CD4-positive, CD25-positive, alpha-beta regulatory T cell (primary cell): ENCODE measurements at regions not wholly inside any gene's neighbourhood (a gene's known extent, or its start where the extent isn't known, plus 50 kb on each side); places are given as distances from the start of the nearest gene placed in this dataset.

ENCODE experiments used
- ATAC-seq, 2 donors: fragments of 150-1000 bp; cut with Tn5 transposase; one replicate each; pipeline ENCODE4 v1.10.0; 2021; ENCODE audit warnings: low read depth in 2 of 2, moderate number of reproducible peaks in 2 of 2, moderate library complexity in 1 of 2
- DNase-seq, 3 donors: peaks; one replicate each; pipeline versions ENCODE4 v3.0.0 to v3.0.0-alpha.2; 2012 to 2022; ENCODE audit warnings: mixed read lengths in 1 of 3
- H3K27ac ChIP-seq: one replicate; pipeline ENCODE4 v1.7.0; 2013; ENCODE audit warnings: mild to moderate bottlenecking, low read length; ENCODE audit not compliant: insufficient read depth, poor library complexity, severe bottlenecking
- H3K27me3 ChIP-seq: one replicate; pipeline ENCODE4 v1.7.0; 2013; ENCODE audit warnings: low read length; ENCODE audit not compliant: control insufficient read depth, insufficient read depth
- H3K36me3 ChIP-seq: one replicate; pipeline ENCODE4 v1.7.0; 2013; ENCODE audit warnings: mild to moderate bottlenecking, low read length, moderate library complexity; ENCODE audit not compliant: control insufficient read depth, insufficient read depth
- H3K4me1 ChIP-seq: 2 replicates; pipeline ENCODE4 v1.7.0; 2013; ENCODE audit warnings: mild to moderate bottlenecking, low read length; ENCODE audit not compliant: insufficient read depth, control insufficient read depth, poor library complexity, severe bottlenecking
- H3K4me3 ChIP-seq: one replicate; pipeline ENCODE4 v1.7.0; 2013; ENCODE audit warnings: low read depth, mild to moderate bottlenecking, low read length, moderate library complexity
- H3K9me3 ChIP-seq, 2 experiments: 1 replicate in 1 of 2; 2 replicates in 1 of 2; pipeline ENCODE4 v1.7.0; 2013; ENCODE audit warnings: low read length in 2 of 2, mild to moderate bottlenecking in 1 of 2, moderate library complexity in 1 of 2; ENCODE audit not compliant: control insufficient read depth in 2 of 2
- H3K27ac Mint-ChIP-seq, 3 donors: one replicate each; pipeline ENCODE4 v1.8.0; 2020 to 2022; ENCODE audit warnings: mild to moderate bottlenecking in 3 of 3, mixed read lengths in 3 of 3, moderate library complexity in 2 of 3
- H3K27me3 Mint-ChIP-seq: one replicate; pipeline ENCODE4 v1.8.0; 2022; ENCODE audit warnings: mild to moderate bottlenecking, mixed read lengths
- H3K36me3 Mint-ChIP-seq: one replicate; pipeline ENCODE4 v1.8.0; 2020; ENCODE audit warnings: mixed read lengths
- H3K4me1 Mint-ChIP-seq, 4 donors: one replicate each; pipeline ENCODE4 v1.8.0; 2020 to 2022; ENCODE audit warnings: mixed read lengths in 4 of 4, mild to moderate bottlenecking in 1 of 4
- H3K4me3 Mint-ChIP-seq, 4 donors: one replicate each; pipeline ENCODE4 v1.8.0; 2020 to 2022; ENCODE audit warnings: mild to moderate bottlenecking in 4 of 4, mixed read lengths in 4 of 4, moderate library complexity in 3 of 4
- H3K9me3 Mint-ChIP-seq, 7 donors: one replicate each; pipeline ENCODE4 v1.8.0; 2020 to 2022; ENCODE audit warnings: mixed read lengths in 7 of 7, mild to moderate bottlenecking in 3 of 7, moderate library complexity in 2 of 7

- no peak for DNase-seq
- no peak overlapping the region for H3K4me3 Mint-ChIP-seq
- peaks cover 0 to 3% (median 0%) of the 10 kb centered on the region in 7 donors for H3K9me3 Mint-ChIP-seq
- Histone ChIP-seq H3K9me3 (no peaks in the 10 kb centered on the region), H3K4me1 (no peaks in the 10 kb centered on the region), H3K4me3 (no peak overlapping the region), H3K27ac (no peak overlapping the region), H3K27me3 (no peaks in the 10 kb centered on the region), H3K36me3 (no peaks in the 10 kb centered on the region)
- H3K4me1 Mint-ChIP-seq, result no peaks in the 10 kb centered on the region
- H3K27ac Mint-ChIP-seq, result no peak overlapping the region
- H3K27me3 Mint-ChIP-seq, result no peaks in the 10 kb centered on the region
- no peak for ATAC-seq
- no peaks in the 10 kb centered on the region for H3K36me3 Mint-ChIP-seq
Observed at GRCh38 chr10:130662775-130663174, 526.6 kb downstream of the GLRX3 start.

GRCh38 chr10:130664526-130664925, 528.3 kb downstream of the GLRX3 start:
- no peak for ATAC-seq
- no peaks in the 10 kb centered on the region for H3K4me1 ChIP-seq
- H3K4me1 Mint-ChIP-seq, result no peaks in the 10 kb centered on the region

GRCh38 chr10:130666215-130666614, 530.0 kb downstream of the GLRX3 start:
- Histone ChIP-seq H3K9me3 (no peaks in the 10 kb centered on the region), H3K4me3 (no peak overlapping the region), H3K36me3 (no peaks in the 10 kb centered on the region), H3K27me3 (no peaks in the 10 kb centered on the region), H3K4me1 (no peaks in the 10 kb centered on the region), H3K27ac (no peak overlapping the region)
- no peak overlapping the region for H3K4me3 Mint-ChIP-seq
- ATAC-seq, result no peak
- no peak for DNase-seq
- no peak overlapping the region for H3K27ac Mint-ChIP-seq
- peaks cover 0 to 6% (median 1%) of the 10 kb centered on the region in 7 donors for H3K9me3 Mint-ChIP-seq
- H3K36me3 Mint-ChIP-seq, result no peaks in the 10 kb centered on the region
- no peaks in the 10 kb centered on the region for H3K4me1 Mint-ChIP-seq
- no peaks in the 10 kb centered on the region for H3K27me3 Mint-ChIP-seq

More at GRCh38 chr10:130664526-130664925, 528.3 kb downstream of the GLRX3 start:
- Histone ChIP-seq H3K27me3 (no peaks in the 10 kb centered on the region), H3K9me3 (no peaks in the 10 kb centered on the region), H3K36me3 (no peaks in the 10 kb centered on the region), H3K4me3 (no peak overlapping the region), H3K27ac (no peak overlapping the region)
- no peak overlapping the region for H3K27ac Mint-ChIP-seq
- no peak for DNase-seq
- H3K36me3 Mint-ChIP-seq, result no peaks in the 10 kb centered on the region
- peaks cover 0 to 6% (median 0%) of the 10 kb centered on the region in 7 donors for H3K9me3 Mint-ChIP-seq
- H3K4me3 Mint-ChIP-seq, result no peak overlapping the region
- H3K27me3 Mint-ChIP-seq, result no peaks in the 10 kb centered on the region

GRCh38 chr10:130686689-130687300, 550.6 kb downstream of the GLRX3 start:
- DNase-seq (no peak), ATAC-seq (no peak)
- Histone ChIP-seq H3K9me3 (no peaks in the 10 kb centered on the region), H3K4me3 (no peak overlapping the region), H3K36me3 (no peaks in the 10 kb centered on the region), H3K27me3 (no peaks in the 10 kb centered on the region), H3K27ac (no peak overlapping the region), H3K4me1 (no peaks in the 10 kb centered on the region)
- H3K9me3 Mint-ChIP-seq, result peaks cover 0 to 9% (median 2%) of the 10 kb centered on the region in 7 donors
- H3K36me3 Mint-ChIP-seq, result no peaks in the 10 kb centered on the region
- no peak overlapping the region for H3K4me3 Mint-ChIP-seq
- no peak overlapping the region for H3K27ac Mint-ChIP-seq
- no peaks in the 10 kb centered on the region for H3K27me3 Mint-ChIP-seq
- no peaks in the 10 kb centered on the region for H3K4me1 Mint-ChIP-seq

GRCh38 chr10:130687566-130687965, 551.4 kb downstream of the GLRX3 start:
- DNase-seq (no peak), ATAC-seq (no peak)
- no peaks in the 10 kb centered on the region for H3K36me3 ChIP-seq
- Mint-ChIP-seq H3K9me3 (peaks cover 0 to 9% (median 2%) of the 10 kb centered on the region in 7 donors), H3K27me3 (no peaks in the 10 kb centered on the region), H3K27ac (no peak overlapping the region), H3K36me3 (no peaks in the 10 kb centered on the region), H3K4me1 (no peaks in the 10 kb centered on the region), H3K4me3 (no peak overlapping the region)
- H3K9me3 ChIP-seq, result no peaks in the 10 kb centered on the region
- no peaks in the 10 kb centered on the region for H3K27me3 ChIP-seq
- H3K27ac ChIP-seq, result no peak overlapping the region
- no peak overlapping the region for H3K4me3 ChIP-seq
- no peaks in the 10 kb centered on the region for H3K4me1 ChIP-seq

GRCh38 chr10:130689743-130690626, 553.8 kb downstream of the GLRX3 start:
- H3K36me3 ChIP-seq, result no peaks in the 10 kb centered on the region
- DNase-seq (no peak), ATAC-seq (no peak)
- H3K9me3 Mint-ChIP-seq, result peaks cover 0 to 6% (median 0%) of the 10 kb centered on the region in 7 donors
- H3K36me3 Mint-ChIP-seq, result no peaks in the 10 kb centered on the region
- H3K4me3 ChIP-seq, result no peak overlapping the region
- no peaks in the 10 kb centered on the region for H3K4me1 ChIP-seq
- H3K27me3 Mint-ChIP-seq, result no peaks in the 10 kb centered on the region
- H3K27ac Mint-ChIP-seq, result no peak overlapping the region
- no peaks in the 10 kb centered on the region for H3K4me1 Mint-ChIP-seq
- no peak overlapping the region for H3K27ac ChIP-seq
- no peaks in the 10 kb centered on the region for H3K9me3 ChIP-seq
- H3K4me3 Mint-ChIP-seq, result no peak overlapping the region
- no peaks in the 10 kb centered on the region for H3K27me3 ChIP-seq

GRCh38 chr10:130691776-130692175, 555.6 kb downstream of the GLRX3 start:
- no peaks in the 10 kb centered on the region for H3K27me3 Mint-ChIP-seq

More at GRCh38 chr10:130691776-130692175, 555.6 kb downstream of the GLRX3 start:
- Mint-ChIP-seq H3K36me3 (no peaks in the 10 kb centered on the region), H3K4me1 (no peaks in the 10 kb centered on the region), H3K27ac (no peak overlapping the region), H3K4me3 (no peak overlapping the region), H3K9me3 (peaks cover 0 to 3% (median 0%) of the 10 kb centered on the region in 7 donors)
- Histone ChIP-seq H3K4me1 (no peaks in the 10 kb centered on the region), H3K27me3 (no peaks in the 10 kb centered on the region), H3K9me3 (no peaks in the 10 kb centered on the region), H3K36me3 (no peaks in the 10 kb centered on the region), H3K4me3 (no peak overlapping the region), H3K27ac (no peak overlapping the region)
- ATAC-seq, result no peak
- DNase-seq, result no peak
